ENCODE measurements at regions not wholly inside any gene's neighbourhood (a gene's known extent, or its start where the extent isn't known, plus 50 kb on each side); places are given as distances from the start of the nearest gene placed in this dataset.

DNA sequence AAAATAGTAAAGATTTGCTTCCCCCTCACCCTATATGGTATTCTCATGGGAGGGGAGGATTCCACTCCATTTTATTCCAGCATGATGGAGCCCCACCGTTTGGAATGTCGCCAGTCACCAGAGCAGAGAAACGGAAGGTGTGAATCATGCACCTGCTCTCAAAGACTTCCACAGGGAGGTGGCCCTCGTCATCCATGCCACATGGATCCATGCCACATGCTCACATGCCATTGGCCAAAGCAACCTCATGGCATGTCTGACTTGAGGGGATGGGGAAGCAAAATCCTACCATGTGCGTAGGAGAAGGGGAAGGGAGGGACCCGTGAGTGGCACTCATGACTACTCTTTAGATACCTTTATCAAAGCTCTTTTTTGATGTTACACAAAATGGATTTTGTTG is 256.0 kb downstream of the SKAP2 start:
- Histone ChIP-seq H3K79me2 (ENCODE audit: control insufficient read depth in 1 of 2, insufficient read depth in 2 of 2, low read length in 2 of 2) (no peaks in the 10 kb centered on the region), H2AFZ (ENCODE audit: low read length) (no peak overlapping the region), H3K18ac (ENCODE audit: extremely low read depth, low read length) (no peak overlapping the region), H3K4me1 (replicated peaks in 1 of 4; ENCODE audit: control insufficient read depth in 3 of 4, insufficient read depth in 4 of 4, low read length in 3 of 4) (peaks cover 0 to 8% (median 2%) of the 10 kb centered on the region in 4 experiments; a peak in 5 of 7 replicates), H2BK12ac (ENCODE audit: low read depth, low read length) (no peak overlapping the region), H3K4me2 (ENCODE audit: insufficient read depth in 1 of 2, low read depth in 2 of 2, low read length in 2 of 2) (no peak overlapping the region), H3K36me3 (ENCODE audit: control insufficient read depth in 2 of 4, insufficient read depth in 4 of 4, low read length in 3 of 4) (no peaks in the 10 kb centered on the region), H2BK15ac (ENCODE audit: low read length) (no peak overlapping the region), H2BK120ac (replicated peaks; ENCODE audit: low read depth, low read length) (no peak overlapping the region), H4K5ac (ENCODE audit: insufficient read length, low read depth, low read length) (no peak overlapping the region), H4K8ac (ENCODE audit: extremely low read depth, insufficient read depth, low read length) (no peak overlapping the region), H3K14ac (ENCODE audit: insufficient read length) (no peak overlapping the region), H3K79me1 (ENCODE audit: low read depth, low read length) (no peaks in the 10 kb centered on the region), H3K4ac (replicated peaks; ENCODE audit: insufficient read length, low read depth, low read length) (no peak overlapping the region), H3K27ac (ENCODE audit: low read depth, low read length) (no peak overlapping the region), H3K56ac (replicated peaks; ENCODE audit: insufficient read length, low read depth, low read length) (no peak overlapping the region), H3K27me3 (replicated peaks in 1 of 4; ENCODE audit: control insufficient read depth in 3 of 4, extremely low read depth in 1 of 4, insufficient read depth in 3 of 4, low read length in 3 of 4) (no peaks in the 10 kb centered on the region), H2BK5ac (ENCODE audit: low read depth, low read length) (no peak overlapping the region), H3K4me3 (ENCODE audit: extremely low read depth in 1 of 4, insufficient read depth in 2 of 4, low read depth in 3 of 4, low read length in 4 of 4) (no peak overlapping the region), H3K9me3 (ENCODE audit: insufficient read depth in 2 of 2, low read depth in 1 of 2, low read length in 1 of 2) (no peaks in the 10 kb centered on the region), H3K23ac (ENCODE audit: insufficient read length) (no peak overlapping the region), H3K23me2 (ENCODE audit: low read depth, low read length) (no peaks in the 10 kb centered on the region), H2BK20ac (ENCODE audit: low read length) (no peak overlapping the region), H4K20me1 (replicated peaks in 1 of 2; ENCODE audit: control insufficient read depth in 1 of 2, insufficient read depth in 2 of 2, low read length in 2 of 2) (no peaks in the 10 kb centered on the region), H3K9ac (replicated peaks in 1 of 4; ENCODE audit: extremely low read depth in 1 of 4, low read depth in 3 of 4, low read length in 3 of 4) (no peak overlapping the region), H4K91ac (replicated peaks; ENCODE audit: insufficient read length, low read length) (no peak overlapping the region), H2AK5ac (ENCODE audit: low read depth, low read length) (no peak overlapping the region)
- 85% methylated on average over 6 of the region's 6 CpGs; no CpG with 5 or more reads in 1 of the 2 experiments for WGBS, 2 experiments (ENCODE audit: extremely low coverage in 1 of 2, insufficient coverage in 1 of 2, insufficient read length in 1 of 2, insufficient replicate concordance in 2 of 2, low coverage in 1 of 2, low lambda C conversion rate in 2 of 2, missing lambda C conversion rate in 1 of 2)
- no peak for FAIRE-seq
- TF ChIP-seq, protein P1, sequence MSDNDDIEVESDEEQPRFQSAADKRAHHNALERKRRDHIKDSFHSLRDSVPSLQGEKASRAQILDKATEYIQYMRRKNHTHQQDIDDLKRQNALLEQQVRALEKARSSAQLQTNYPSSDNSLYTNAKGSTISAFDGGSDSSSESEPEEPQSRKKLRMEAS (IDR thresholded peaks at IDR 0.05), result peak; percentile 37; the same call in 1 of the 2 replicates
- TF ChIP-seq CREB1 (IDR thresholded peaks at IDR 0.05) (no peak), BCL11A (IDR thresholded peaks at IDR 0.05; ENCODE audit: low read depth in 2 of 2, low read length in 2 of 2) (no peak)
- ChIA-PET POLR2A (ENCODE audit: partially characterized antibody) (no interaction called here), CTCF (ENCODE audit: partially characterized antibody) (interaction anchor here (1.3 kb wide), 1 partner anchor 11 kb away, joined by 3 read pairs; no protein-coding TSS in a partner anchor)
- no peak for DNase-seq (ENCODE audit: low read depth in 1 of 2, low spot score in 2 of 2)
